RWPE1 (cell line): ENCODE measurements at regions not wholly inside any gene's neighbourhood (a gene's known extent, or its start where the extent isn't known, plus 50 kb on each side); places are given as distances from the start of the nearest gene placed in this dataset.

ENCODE experiments used
- CTCF ChIA-PET: fragments of 350-600 bp; sonication (Branson Sonifier 250); formaldehyde crosslinking; extraction: SDS; loops from one replicate; lab custom pipeline; 2021; lab: Yijun Ruan, JAX
- POLR2A ChIA-PET: fragments of 400-600 bp; formaldehyde crosslinking; extraction: SDS; loops from one replicate; lab custom pipeline; 2020; ENCODE audit warnings: antibody characterized with exemption; ENCODE audit not compliant: low non-redundant PET; lab: Yijun Ruan, JAX
- DNase-seq: peaks from one replicate; pipeline ENCODE4 v3.0.0; 2012; ENCODE audit warnings: low spot score
- H3K27ac ChIP-seq: fragments of 450-650 bp; 2 replicates; pipeline ENCODE4 v1.5.1; 2017
- CTCF ChIP-seq: fragments of 450-650 bp; conservative IDR thresholded peaks from 2 replicates; pipeline ENCODE4 v1.5.1; 2017; ENCODE audit warnings: low read depth, mild to moderate bottlenecking

GRCh38 chr10:23884670-23885069 is 324.3 kb upstream of the KIAA1217 start:
- no peak for DNase-seq
- H3K27ac ChIP-seq, result no peak overlapping the region
- no peak for TF ChIP-seq CTCF
- CTCF ChIA-PET, result no interaction called here
- POLR2A ChIA-PET, result no interaction called here

- TF ChIP-seq CTCF, result no peak
- POLR2A ChIA-PET, result no interaction called here
- CTCF ChIA-PET, result no interaction called here
- no peak for DNase-seq
- no peak overlapping the region for H3K27ac ChIP-seq
These were observed 323.1 kb upstream of the KIAA1217 start for GRCh38 chr10:23885853-23886252.

- ChIA-PET CTCF (no interaction called here), POLR2A (no interaction called here)
- no peak for DNase-seq
- no peak overlapping the region for H3K27ac ChIP-seq
- TF ChIP-seq CTCF, result no peak
These were observed 322.6 kb upstream of the KIAA1217 start for GRCh38 chr10:23886355-23886754.

- H3K27ac ChIP-seq, result no peak overlapping the region
- DNase-seq, result no peak
- CTCF ChIA-PET, result no interaction called here
- POLR2A ChIA-PET, result no interaction called here
- no peak for TF ChIP-seq CTCF
These were observed 317.6 kb upstream of the KIAA1217 start for GRCh38 chr10:23891301-23891700.

- no peak for TF ChIP-seq CTCF
- ChIA-PET CTCF (interaction anchor here (0.6 kb wide), 1 partner anchor 61 kb away, joined by 3 read pairs; no protein-coding TSS in a partner anchor), POLR2A (no interaction called here)
- DNase-seq, result no peak
- no peak overlapping the region for H3K27ac ChIP-seq
These were observed 316.6 kb upstream of the KIAA1217 start for GRCh38 chr10:23892296-23892695.

GRCh38 chr10:23897267-23897666 is 311.7 kb upstream of the KIAA1217 start:
- TF ChIP-seq CTCF, result no peak
- H3K27ac ChIP-seq, result no peak overlapping the region
- CTCF ChIA-PET, result no interaction called here
- DNase-seq, result no peak
- POLR2A ChIA-PET, result no interaction called here

GRCh38 chr10:23897861-23898260 is 311.1 kb upstream of the KIAA1217 start:
- no peak overlapping the region for H3K27ac ChIP-seq
- no peak for TF ChIP-seq CTCF
- no peak for DNase-seq
- ChIA-PET POLR2A (no interaction called here), CTCF (no interaction called here)
